ENCODE measurements at regions not wholly inside any gene's neighbourhood (a gene's known extent, or its start where the extent isn't known, plus 50 kb on each side); places are given as distances from the start of the nearest gene placed in this dataset.

GRCh38 chr17:33974276-33974675, 280.8 kb upstream of the CCL2 start:
- DNase-seq (ENCODE audit: low read depth in 2 of 2) = no peak

GRCh38 chr17:33976831-33977230, 278.3 kb upstream of the CCL2 start:
- DNase-seq (ENCODE audit: low read depth in 2 of 2) = no peak

- DNase-seq (ENCODE audit: low read depth in 2 of 2) = no peak
These were observed 277.2 kb upstream of the CCL2 start for GRCh38 chr17:33977729-33978514.

- DNase-seq (ENCODE audit: low read depth in 2 of 2) = no peak
These were observed 276.2 kb upstream of the CCL2 start for GRCh38 chr17:33978889-33979288.

GRCh38 chr17:33980193-33980592, 274.9 kb upstream of the CCL2 start:
- no peak for DNase-seq (ENCODE audit: low read depth in 2 of 2)

- no peak for DNase-seq (ENCODE audit: low read depth in 2 of 2)
These were observed 273.1 kb upstream of the CCL2 start for GRCh38 chr17:33981711-33982601.

- DNase-seq (ENCODE audit: low read depth in 2 of 2) = no peak
These were observed 272.2 kb upstream of the CCL2 start for GRCh38 chr17:33982909-33983308.

- no peak for DNase-seq (ENCODE audit: low read depth in 2 of 2)
These were observed 271.1 kb upstream of the CCL2 start for GRCh38 chr17:33983824-33984574.

GRCh38 chr17:33986088-33986487, 269.0 kb upstream of the CCL2 start:
- no peak for DNase-seq (ENCODE audit: low read depth in 2 of 2)

- no peak for DNase-seq (ENCODE audit: low read depth in 2 of 2)
These were observed 268.5 kb upstream of the CCL2 start for GRCh38 chr17:33986566-33986965.

- DNase-seq (ENCODE audit: low read depth in 2 of 2) = no peak
These were observed 267.9 kb upstream of the CCL2 start for GRCh38 chr17:33987162-33987561.

- no peak for DNase-seq (ENCODE audit: low read depth in 2 of 2)
These were observed 265.5 kb upstream of the CCL2 start for GRCh38 chr17:33989361-33990148.

GRCh38 chr17:33990943-33991706, 264.0 kb upstream of the CCL2 start:
- no peak for DNase-seq (ENCODE audit: low read depth in 2 of 2)

GRCh38 chr17:33992113-33992512, 263.0 kb upstream of the CCL2 start:
- no peak for DNase-seq (ENCODE audit: low read depth in 2 of 2)

GRCh38 chr17:34000639-34001038, 254.4 kb upstream of the CCL2 start:
- DNase-seq (ENCODE audit: low read depth in 2 of 2) = no peak

GRCh38 chr17:34001246-34001645, 253.8 kb upstream of the CCL2 start:
- DNase-seq (ENCODE audit: low read depth in 2 of 2) = no peak

GRCh38 chr17:34006126-34006525, 249.0 kb upstream of the CCL2 start:
- no peak for DNase-seq (ENCODE audit: low read depth in 2 of 2)

GRCh38 chr17:34008125-34008524, 247.0 kb upstream of the CCL2 start:
- no peak for DNase-seq (ENCODE audit: low read depth in 2 of 2)

GRCh38 chr17:34009912-34010311, 245.2 kb upstream of the CCL2 start:
- no peak for DNase-seq (ENCODE audit: low read depth in 2 of 2)

GRCh38 chr17:34010534-34010933, 244.6 kb upstream of the CCL2 start:
- no peak for DNase-seq (ENCODE audit: low read depth in 2 of 2)

- no peak for DNase-seq (ENCODE audit: low read depth in 2 of 2)
These were observed 243.5 kb upstream of the CCL2 start for GRCh38 chr17:34011599-34011998.

All from stimulated activated CD8-positive, alpha-beta memory T cell treated with anti-CD3 and anti-CD28 coated beads, Interleukin-2, amount 100 ng/mL, for 1 hour (primary cell).